BJ (cell line): ENCODE measurements at regions not wholly inside any gene's neighbourhood (a gene's known extent, or its start where the extent isn't known, plus 50 kb on each side); places are given as distances from the start of the nearest gene placed in this dataset.
A peak's percentile ranks its signal among the peaks of the same experiment; 100 is the strongest.

Source experiments
- CTCF ChIA-PET: fragments of 350-600 bp; formaldehyde crosslinking; extraction: SDS; loops from one replicate; lab custom pipeline; 2021; ENCODE audit warnings: antibody characterized with exemption, inconsistent platforms; lab: Yijun Ruan, JAX
- POLR2A ChIA-PET: fragments of 300-600 bp; sonication (Branson Sonifier 250); formaldehyde crosslinking; extraction: SDS; loops from one replicate; lab custom pipeline; 2021; ENCODE audit warnings: antibody characterized with exemption; lab: Charles Lee
- DNase-seq: peaks from one replicate; pipeline ENCODE4 v3.0.0-alpha.2; 2011; ENCODE audit warnings: low read depth
- H3K27me3 ChIP-seq: 2 replicates; pipeline ENCODE4 v1.6.0; 2011; ENCODE audit warnings: low read length; ENCODE audit not compliant: control insufficient read depth, insufficient read depth
- H3K36me3 ChIP-seq: 2 replicates; pipeline ENCODE4 v1.5.1; 2011; ENCODE audit warnings: low read length; ENCODE audit not compliant: control insufficient read depth, insufficient read depth
- H3K4me3 ChIP-seq: 2 replicates; pipeline ENCODE4 v1.5.1; 2011; ENCODE audit warnings: low read depth, mild to moderate bottlenecking, control low read depth, low read length
- TF ChIP-seq, protein P1 (sequence below): IDR thresholded peaks from 2 replicates; pipeline ENCODE4 v1.5.1; 2011; ENCODE audit warnings: low read depth, mild to moderate bottlenecking, control low read depth, inconsistent platforms, low read length, moderate library complexity; ENCODE audit not compliant: insufficient read depth

DNA sequence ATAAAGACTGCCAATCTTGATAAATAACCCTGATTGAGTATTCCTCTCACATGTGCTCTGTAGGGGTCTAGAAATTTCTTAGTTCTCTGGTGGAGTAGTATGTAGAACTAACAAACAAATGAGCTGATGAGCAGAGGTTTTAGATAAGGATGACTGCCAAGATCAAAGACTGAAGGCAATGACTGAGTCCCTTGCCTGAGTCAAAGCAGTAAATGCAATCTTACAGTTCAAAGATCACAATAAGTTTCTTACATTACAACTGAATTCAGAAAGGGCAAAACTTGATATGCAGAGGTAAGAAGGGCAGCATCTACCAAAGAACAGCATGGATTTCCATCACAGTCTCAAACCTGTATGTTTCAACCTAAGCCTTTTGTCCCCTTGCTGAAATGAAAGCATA lies 172.2 kb upstream of the POU1F1 start:
- CTCF ChIA-PET, result no interaction called here

DNA sequence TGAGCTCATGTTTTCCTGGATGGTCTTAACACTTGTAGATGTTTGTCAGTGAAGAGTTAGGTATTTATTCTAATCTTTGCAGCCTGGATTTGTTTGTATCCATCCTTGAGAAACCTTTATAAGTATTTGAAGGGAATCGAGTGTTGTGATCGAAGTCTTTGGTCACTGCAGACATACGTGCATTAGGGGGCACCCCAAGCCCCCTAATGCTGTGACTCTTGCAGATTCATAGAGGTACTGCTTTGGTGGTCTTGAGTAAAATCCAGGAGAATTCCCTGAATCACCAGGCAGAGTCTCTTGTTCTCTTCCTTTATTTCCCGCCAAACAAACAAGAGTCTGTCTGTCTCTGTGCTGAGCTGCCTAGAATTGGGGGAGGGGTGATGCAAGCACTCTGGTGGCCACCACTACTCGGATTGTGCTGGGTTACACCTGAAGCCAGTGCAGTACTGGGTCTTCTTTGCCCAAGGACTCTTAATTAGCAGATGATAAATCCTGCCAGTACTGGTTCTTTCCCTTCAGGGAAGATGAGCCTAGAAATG lies 170.5 kb upstream of the POU1F1 start:
- H3K36me3 ChIP-seq, result no peaks in the 10 kb centered on the region
- TF ChIP-seq, protein P1, sequence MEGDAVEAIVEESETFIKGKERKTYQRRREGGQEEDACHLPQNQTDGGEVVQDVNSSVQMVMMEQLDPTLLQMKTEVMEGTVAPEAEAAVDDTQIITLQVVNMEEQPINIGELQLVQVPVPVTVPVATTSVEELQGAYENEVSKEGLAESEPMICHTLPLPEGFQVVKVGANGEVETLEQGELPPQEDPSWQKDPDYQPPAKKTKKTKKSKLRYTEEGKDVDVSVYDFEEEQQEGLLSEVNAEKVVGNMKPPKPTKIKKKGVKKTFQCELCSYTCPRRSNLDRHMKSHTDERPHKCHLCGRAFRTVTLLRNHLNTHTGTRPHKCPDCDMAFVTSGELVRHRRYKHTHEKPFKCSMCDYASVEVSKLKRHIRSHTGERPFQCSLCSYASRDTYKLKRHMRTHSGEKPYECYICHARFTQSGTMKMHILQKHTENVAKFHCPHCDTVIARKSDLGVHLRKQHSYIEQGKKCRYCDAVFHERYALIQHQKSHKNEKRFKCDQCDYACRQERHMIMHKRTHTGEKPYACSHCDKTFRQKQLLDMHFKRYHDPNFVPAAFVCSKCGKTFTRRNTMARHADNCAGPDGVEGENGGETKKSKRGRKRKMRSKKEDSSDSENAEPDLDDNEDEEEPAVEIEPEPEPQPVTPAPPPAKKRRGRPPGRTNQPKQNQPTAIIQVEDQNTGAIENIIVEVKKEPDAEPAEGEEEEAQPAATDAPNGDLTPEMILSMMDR, result no peak
- ChIA-PET CTCF (no interaction called here), POLR2A (no interaction called here)
- no peak overlapping the region for H3K4me3 ChIP-seq
- DNase-seq, result no peak
- H3K27me3 ChIP-seq, result no peaks in the 10 kb centered on the region

More for the DNA sequence above, 172.2 kb upstream of the POU1F1 start:
- no peaks in the 10 kb centered on the region for H3K27me3 ChIP-seq
- no peak for DNase-seq
- no peaks in the 10 kb centered on the region for H3K36me3 ChIP-seq
- TF ChIP-seq, protein P1, result no peak
- no peak overlapping the region for H3K4me3 ChIP-seq
- POLR2A ChIA-PET, result no interaction called here

DNA sequence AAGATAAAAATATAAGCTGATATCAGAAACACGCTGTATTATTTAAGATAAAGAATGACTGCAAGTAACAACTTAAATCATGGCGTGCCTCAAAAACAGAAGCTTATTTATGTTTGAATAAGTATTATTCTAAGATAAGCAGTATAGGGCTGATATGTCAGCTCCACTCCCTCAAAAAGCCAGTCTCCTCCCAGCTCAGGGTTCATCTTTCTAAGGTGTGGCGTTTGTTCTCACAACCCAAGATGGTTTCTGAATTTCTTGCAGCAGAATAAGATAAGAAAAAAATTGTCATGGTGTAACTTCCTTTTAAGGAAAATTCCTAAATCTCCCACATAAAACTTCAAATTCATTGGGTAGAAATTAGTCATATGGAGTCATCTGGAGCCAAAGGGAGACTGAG lies 166.1 kb upstream of the POU1F1 start:
- TF ChIP-seq, protein P1, result no peak
- no peak for DNase-seq
- H3K4me3 ChIP-seq, result no peak overlapping the region
- no peaks in the 10 kb centered on the region for H3K27me3 ChIP-seq
- POLR2A ChIA-PET, result no interaction called here
- CTCF ChIA-PET, result no interaction called here
- H3K36me3 ChIP-seq, result no peaks in the 10 kb centered on the region

DNA sequence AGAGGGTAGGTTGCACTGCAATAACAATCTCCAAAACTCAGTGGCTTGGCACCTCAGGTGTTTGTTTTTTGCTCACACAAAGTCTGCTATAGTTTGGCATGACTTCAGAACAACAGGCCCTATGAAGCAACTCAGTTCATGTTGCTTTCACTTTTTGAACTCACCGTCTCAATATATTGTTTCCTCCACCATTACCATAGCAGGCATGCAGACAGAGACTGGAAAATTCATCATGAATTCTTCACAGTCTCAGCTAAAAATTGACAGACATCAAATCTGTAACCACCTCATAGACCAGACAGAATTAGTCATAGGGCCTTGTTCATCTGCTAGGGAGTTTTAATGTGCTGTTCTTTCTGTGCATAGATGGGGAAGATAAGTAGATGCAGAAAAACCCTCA lies 161.4 kb upstream of the POU1F1 start:
- no peaks in the 10 kb centered on the region for H3K27me3 ChIP-seq
- TF ChIP-seq, protein P1, result no peak
- ChIA-PET POLR2A (no interaction called here), CTCF (no interaction called here)
- no peak for DNase-seq
- H3K4me3 ChIP-seq, result no peak overlapping the region
- no peaks in the 10 kb centered on the region for H3K36me3 ChIP-seq

DNA sequence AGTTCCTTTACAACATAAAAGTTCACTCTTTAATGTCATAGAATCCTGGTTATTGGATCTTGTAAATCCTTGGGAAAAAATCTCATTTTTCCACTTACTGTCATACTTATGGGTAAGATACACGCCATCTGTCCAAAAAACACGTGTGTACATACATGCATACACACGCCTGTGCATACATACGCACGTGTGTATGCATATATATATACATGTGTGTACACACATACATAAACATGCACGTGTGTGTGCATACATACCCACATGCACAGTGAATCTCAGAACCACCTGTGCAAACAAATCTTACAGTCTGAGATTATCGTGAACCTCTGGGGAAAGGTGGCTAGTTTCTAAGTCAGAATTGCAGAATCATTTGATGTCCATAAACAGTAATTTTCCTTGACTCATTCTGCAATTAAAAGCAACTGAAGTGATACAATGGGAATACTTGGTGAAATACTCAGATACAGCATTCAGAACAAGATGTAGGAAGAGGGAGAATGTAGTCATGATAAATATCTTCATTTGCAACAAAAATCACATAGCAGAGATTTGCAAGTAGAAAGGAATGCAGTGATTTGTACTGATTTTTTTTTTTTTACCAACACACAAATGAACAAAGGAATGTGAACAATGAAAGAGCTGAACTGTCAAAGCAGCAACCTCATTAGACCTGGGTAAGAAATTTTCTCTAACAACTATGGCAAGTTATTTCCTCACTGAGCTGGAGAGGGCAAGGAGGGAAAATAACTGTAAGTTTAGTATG lies 160.6 kb upstream of the POU1F1 start:
- Histone ChIP-seq H3K27me3 (no peaks in the 10 kb centered on the region), H3K36me3 (no peaks in the 10 kb centered on the region), H3K4me3 (no peak overlapping the region)
- TF ChIP-seq, protein P1, result no peak
- DNase-seq, result peak; percentile 19
- POLR2A ChIA-PET, result no interaction called here
- CTCF ChIA-PET, result no interaction called here
